NT2/D1 (cell line): ENCODE measurements at regions not wholly inside any gene's neighbourhood (a gene's known extent, or its start where the extent isn't known, plus 50 kb on each side); places are given as distances from the start of the nearest gene placed in this dataset.

Experiments
- SUZ12 ChIP-seq: IDR thresholded peaks from 2 replicates; pipeline ENCODE4 v1.6.1; 2011; ENCODE audit not compliant: insufficient read length, insufficient read depth; ENCODE audit errors: extremely low read depth
- ZNF274 ChIP-seq: IDR thresholded peaks from 2 replicates; pipeline ENCODE4 v1.6.1; 2011; ENCODE audit warnings: mild to moderate bottlenecking, low read depth, low read length

GRCh38 chr6:112787371-112787770, 440.2 kb downstream of the RFPL4B start:
- TF ChIP-seq ZNF274 (no peak), SUZ12 (no peak)
